Colonic mucosa (tissue), 4 donors: ENCODE measurements at regions not wholly inside any gene's neighbourhood (a gene's known extent, or its start where the extent isn't known, plus 50 kb on each side); places are given as distances from the start of the nearest gene placed in this dataset.

ENCODE experiments used
- DNase-seq: peaks from one replicate; pipeline ENCODE4 v3.0.0-alpha.2; 2020
- H3K27ac ChIP-seq: fragments of 200-600 bp; one replicate; pipeline ENCODE4 v1.8.0; 2021
- H3K27me3 ChIP-seq: fragments of 200-600 bp; one replicate; pipeline ENCODE4 v1.8.0; 2021
- H3K36me3 ChIP-seq: fragments of 200-600 bp; one replicate; pipeline ENCODE4 v1.8.0; 2021
- H3K4me1 ChIP-seq: fragments of 200-600 bp; one replicate; pipeline ENCODE4 v1.8.0; 2021; ENCODE audit warnings: mild to moderate bottlenecking
- H3K4me3 ChIP-seq: fragments of 200-600 bp; one replicate; pipeline ENCODE4 v1.8.0; 2021
- H3K9ac ChIP-seq, 2 donors: one replicate each; pipeline ENCODE4 v1.7.0; 2013; ENCODE audit warnings: control low read depth in 2 of 2, low read depth in 2 of 2, low read length in 2 of 2
- H3K9me3 ChIP-seq: fragments of 200-600 bp; one replicate; pipeline ENCODE4 v1.8.0; 2021
- intact Hi-C: fragments of 100-400 bp; cut with DNase I; formaldehyde crosslinking; loops from one replicate; pipeline ENCODE4 v1.14.1; 2022
- TF ChIP-seq, protein P1 (sequence below): fragments of 200-600 bp; IDR thresholded peaks from one replicate; pipeline ENCODE4 v1.8.0; 2022; ENCODE audit warnings: antibody characterized with exemption, mild to moderate bottlenecking
- donor health status: healthy.
- donor health status: DM: no; HTN: no; CAD: no.
- donor health status: DM: no; HTN: no; CAD: no.

DNA sequence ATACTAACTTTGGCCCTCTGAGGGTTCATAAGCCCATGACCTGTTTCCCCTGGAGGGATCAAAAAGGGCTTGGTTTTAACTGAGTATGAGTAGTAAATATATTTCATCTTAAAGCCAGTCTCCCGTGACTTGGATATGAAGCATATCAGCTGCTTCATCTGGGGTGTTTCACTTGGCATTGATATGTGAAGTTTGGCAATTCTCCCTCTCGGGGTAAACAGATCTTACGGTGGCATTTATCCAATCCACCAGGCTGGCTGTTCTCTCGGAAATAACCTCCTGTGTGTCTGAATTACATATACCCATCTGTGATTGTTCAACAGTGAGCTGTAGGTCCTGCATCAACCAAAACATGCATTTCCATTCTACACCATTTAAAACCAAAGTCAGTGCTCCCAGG lies 130.7 kb downstream of the ADAM29 start:
- TF ChIP-seq, protein P1, sequence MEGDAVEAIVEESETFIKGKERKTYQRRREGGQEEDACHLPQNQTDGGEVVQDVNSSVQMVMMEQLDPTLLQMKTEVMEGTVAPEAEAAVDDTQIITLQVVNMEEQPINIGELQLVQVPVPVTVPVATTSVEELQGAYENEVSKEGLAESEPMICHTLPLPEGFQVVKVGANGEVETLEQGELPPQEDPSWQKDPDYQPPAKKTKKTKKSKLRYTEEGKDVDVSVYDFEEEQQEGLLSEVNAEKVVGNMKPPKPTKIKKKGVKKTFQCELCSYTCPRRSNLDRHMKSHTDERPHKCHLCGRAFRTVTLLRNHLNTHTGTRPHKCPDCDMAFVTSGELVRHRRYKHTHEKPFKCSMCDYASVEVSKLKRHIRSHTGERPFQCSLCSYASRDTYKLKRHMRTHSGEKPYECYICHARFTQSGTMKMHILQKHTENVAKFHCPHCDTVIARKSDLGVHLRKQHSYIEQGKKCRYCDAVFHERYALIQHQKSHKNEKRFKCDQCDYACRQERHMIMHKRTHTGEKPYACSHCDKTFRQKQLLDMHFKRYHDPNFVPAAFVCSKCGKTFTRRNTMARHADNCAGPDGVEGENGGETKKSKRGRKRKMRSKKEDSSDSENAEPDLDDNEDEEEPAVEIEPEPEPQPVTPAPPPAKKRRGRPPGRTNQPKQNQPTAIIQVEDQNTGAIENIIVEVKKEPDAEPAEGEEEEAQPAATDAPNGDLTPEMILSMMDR = no peak
- Histone ChIP-seq H3K4me1 (no peaks in the 10 kb centered on the region), H3K27me3 (no peaks in the 10 kb centered on the region), H3K4me3 (no peak overlapping the region), H3K36me3 (no peaks in the 10 kb centered on the region), H3K9me3 (no peaks in the 10 kb centered on the region), H3K27ac (no peak overlapping the region), H3K9ac (no peak overlapping the region)
- DNase-seq = no peak
- intact Hi-C loops = no loop called here

- no peak for DNase-seq
- H3K9ac ChIP-seq = no peak overlapping the region
- intact Hi-C loops = no loop called here
These were observed 133.8 kb downstream of the ADAM29 start for GRCh38 chr4:175051974-175052373.

GRCh38 chr4:175054980-175055379 lies 136.8 kb downstream of the ADAM29 start:
- Histone ChIP-seq H3K9me3 (no peaks in the 10 kb centered on the region), H3K27ac (no peak overlapping the region), H3K9ac (no peak overlapping the region), H3K4me1 (no peaks in the 10 kb centered on the region), H3K36me3 (no peaks in the 10 kb centered on the region), H3K4me3 (no peak overlapping the region), H3K27me3 (no peaks in the 10 kb centered on the region)
- no peak for DNase-seq
- TF ChIP-seq, protein P1 = no peak
- intact Hi-C loops = no loop called here

More at GRCh38 chr4:175051974-175052373, 133.8 kb downstream of the ADAM29 start:
- Histone ChIP-seq H3K27ac (no peak overlapping the region), H3K4me3 (no peak overlapping the region), H3K4me1 (no peaks in the 10 kb centered on the region), H3K27me3 (no peaks in the 10 kb centered on the region), H3K9me3 (no peaks in the 10 kb centered on the region), H3K36me3 (no peaks in the 10 kb centered on the region)
- TF ChIP-seq, protein P1 = no peak

- H3K27ac ChIP-seq = no peak overlapping the region
- H3K4me1 ChIP-seq = no peaks in the 10 kb centered on the region
- H3K9me3 ChIP-seq = no peaks in the 10 kb centered on the region
- no peak for DNase-seq
- H3K36me3 ChIP-seq = no peaks in the 10 kb centered on the region
- TF ChIP-seq, protein P1 = no peak
- intact Hi-C loops = no loop called here
- no peaks in the 10 kb centered on the region for H3K27me3 ChIP-seq
- H3K4me3 ChIP-seq = no peak overlapping the region
- no peak overlapping the region for H3K9ac ChIP-seq
These were observed 144.0 kb downstream of the ADAM29 start for GRCh38 chr4:175062183-175062592.

DNA sequence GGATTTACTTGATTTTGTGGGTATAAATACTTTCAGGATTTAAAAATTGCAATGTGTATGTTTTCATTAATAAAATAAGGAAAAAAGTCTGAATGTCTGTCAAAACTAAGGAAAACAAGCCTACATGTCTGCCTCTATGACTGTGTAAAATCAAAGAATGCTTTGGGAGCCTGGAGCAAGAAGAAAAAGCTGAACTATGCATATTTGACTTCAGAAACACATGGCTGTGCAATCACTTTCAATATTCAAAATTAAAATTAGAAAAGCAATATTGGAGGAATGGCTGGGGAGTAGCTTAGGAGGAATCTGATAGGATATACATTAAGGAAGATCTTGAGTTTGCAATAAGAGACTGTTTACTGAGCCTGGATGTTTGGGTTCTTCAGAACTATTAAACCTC lies 147.1 kb downstream of the ADAM29 start:
- Histone ChIP-seq H3K27me3 (no peaks in the 10 kb centered on the region), H3K36me3 (no peaks in the 10 kb centered on the region), H3K9me3 (no peaks in the 10 kb centered on the region), H3K27ac (no peak overlapping the region), H3K4me1 (no peaks in the 10 kb centered on the region), H3K4me3 (no peak overlapping the region), H3K9ac (no peak overlapping the region)
- intact Hi-C loops = no loop called here
- TF ChIP-seq, protein P1 = no peak
- no peak for DNase-seq
